Stimulated activated CD8-positive, alpha-beta memory T cell treated with anti-CD3 and anti-CD28 coated beads, Interleukin-12 subunit alpha, Interleukin-12 subunit beta, amount 100 ng/mL, for 24 hours (primary cell): ENCODE measurements at regions not wholly inside any gene's neighbourhood (a gene's known extent, or its start where the extent isn't known, plus 50 kb on each side); places are given as distances from the start of the nearest gene placed in this dataset.

ENCODE experiments used
- DNase-seq: peaks from one replicate; pipeline ENCODE4 v3.0.0-alpha.2; 2020; ENCODE audit errors: extremely low read depth

- DNase-seq, result no peak
Observed at GRCh38 chr13:84962141-84962750, 837.0 kb downstream of the SLITRK6 start.

GRCh38 chr13:84961023-84961422 is 838.2 kb downstream of the SLITRK6 start:
- DNase-seq, result no peak

GRCh38 chr13:84959818-84960217 is 839.4 kb downstream of the SLITRK6 start:
- DNase-seq, result no peak

- DNase-seq, result no peak
Observed at GRCh38 chr13:84954636-84955035, 844.6 kb downstream of the SLITRK6 start.

GRCh38 chr13:84951128-84951527 is 848.1 kb downstream of the SLITRK6 start:
- DNase-seq, result no peak

GRCh38 chr13:84946192-84946591 is 853.0 kb downstream of the SLITRK6 start:
- no peak for DNase-seq

- no peak for DNase-seq
Observed at GRCh38 chr13:84940798-84941197, 858.4 kb downstream of the SLITRK6 start.

- DNase-seq, result no peak
Observed at GRCh38 chr13:84940167-84940566, 859.1 kb downstream of the SLITRK6 start.

GRCh38 chr13:84934911-84935310 is 864.3 kb downstream of the SLITRK6 start:
- DNase-seq, result no peak

- no peak for DNase-seq
Observed at GRCh38 chr13:84933797-84934196, 865.4 kb downstream of the SLITRK6 start.

- no peak for DNase-seq
Observed at GRCh38 chr13:84931264-84931663, 868.0 kb downstream of the SLITRK6 start.

- no peak for DNase-seq
Observed at GRCh38 chr13:84927442-84928169, 871.6 kb downstream of the SLITRK6 start.

- no peak for DNase-seq
Observed at GRCh38 chr13:84925443-84925842, 873.8 kb downstream of the SLITRK6 start.

GRCh38 chr13:84923831-84924230 is 875.4 kb downstream of the SLITRK6 start:
- DNase-seq, result no peak

- DNase-seq, result no peak
Observed at GRCh38 chr13:84917252-84917878, 881.9 kb downstream of the SLITRK6 start.

- no peak for DNase-seq
Observed at GRCh38 chr13:84912720-84913119, 886.5 kb downstream of the SLITRK6 start.

GRCh38 chr13:84910423-84910822 is 888.8 kb downstream of the SLITRK6 start:
- DNase-seq, result no peak

GRCh38 chr13:84903391-84903790 is 895.8 kb downstream of the SLITRK6 start:
- DNase-seq, result no peak

- no peak for DNase-seq
Observed at GRCh38 chr13:84902243-84902642, 897.0 kb downstream of the SLITRK6 start.

GRCh38 chr13:84896128-84896527 is 903.1 kb downstream of the SLITRK6 start:
- no peak for DNase-seq

GRCh38 chr13:84894749-84895148 is 904.5 kb downstream of the SLITRK6 start:
- DNase-seq, result no peak

GRCh38 chr13:84885868-84886267 is 913.4 kb downstream of the SLITRK6 start:
- DNase-seq, result no peak

GRCh38 chr13:84873951-84874350 is 925.3 kb downstream of the SLITRK6 start:
- DNase-seq, result no peak
